ENCODE measurements at regions not wholly inside any gene's neighbourhood (a gene's known extent, or its start where the extent isn't known, plus 50 kb on each side); places are given as distances from the start of the nearest gene placed in this dataset.

GRCh38 chr15:70254311-70254869 lies 156.7 kb upstream of the TLE3 start:
- intact Hi-C loops (cut with DNase I; ENCODE audit: low total_unique reads): no loop called here
- Histone ChIP-seq H3K4me1 (peaks cover 8 to 18% (median 9%) of the 10 kb centered on the region in 4 donors), H3K27me3 (no peaks in the 10 kb centered on the region), H3K36me3 (no peaks in the 10 kb centered on the region), H3K9me3 (no peaks in the 10 kb centered on the region), H3K27ac (no peak overlapping the region), H3K4me3 (no peak overlapping the region)
- TF ChIP-seq CTCF (IDR thresholded peaks at IDR 0.05): no peak
- TF ChIP-seq EP300 (IDR thresholded peaks at IDR 0.05; ENCODE audit: low read depth): no peak
- TF ChIP-seq POLR2AphosphoS5 (IDR thresholded peaks at IDR 0.05): no peak
- no peak for TF ChIP-seq POLR2A (IDR thresholded peaks at IDR 0.05)
- 87 to 92% methylated on average over 15 to 19 of the region's 19 CpGs for WGBS, 2 donors (ENCODE audit: low coverage in 1 of 2)
- no peak for DNase-seq
- in situ Hi-C loops (cut with MboI; ENCODE audit: low pct_ligation_motif_present in 1 of 4, low pct_unique_long_range_greater_than_20kb in 1 of 4, low sequenced_read_pairs in 3 of 4): no loop called here

GRCh38 chr15:70253461-70254156 lies 155.9 kb upstream of the TLE3 start:
- Histone ChIP-seq H3K27ac (no peak overlapping the region), H3K27me3 (no peaks in the 10 kb centered on the region), H3K4me1 (peaks cover 1 to 10% (median 2%) of the 10 kb centered on the region in 4 donors), H3K36me3 (no peaks in the 10 kb centered on the region), H3K9me3 (no peaks in the 10 kb centered on the region), H3K4me3 (no peak overlapping the region)
- intact Hi-C loops (cut with DNase I; ENCODE audit: low total_unique reads) (no loop called here), in situ Hi-C loops (cut with MboI; ENCODE audit: low pct_ligation_motif_present in 1 of 4, low pct_unique_long_range_greater_than_20kb in 1 of 4, low sequenced_read_pairs in 3 of 4) (no loop called here)
- DNase-seq: no peak
- no peak for TF ChIP-seq POLR2AphosphoS5 (IDR thresholded peaks at IDR 0.05)
- TF ChIP-seq CTCF (IDR thresholded peaks at IDR 0.05): no peak
- TF ChIP-seq POLR2A (IDR thresholded peaks at IDR 0.05): no peak
- 82 to 94% methylated on average over 3 to 11 of the region's 11 CpGs for WGBS, 2 donors (ENCODE audit: low coverage in 1 of 2)

- Histone ChIP-seq H3K4me3 (no peak overlapping the region), H3K36me3 (no peaks in the 10 kb centered on the region), H3K9me3 (no peaks in the 10 kb centered on the region), H3K27ac (no peak overlapping the region), H3K27me3 (no peaks in the 10 kb centered on the region), H3K4me1 (peaks cover 0 to 3% (median 0%) of the 10 kb centered on the region in 4 donors)
- 90% methylated on average over 5 of the region's 7 CpGs; no CpG with 5 or more reads in 1 of the 2 donors for WGBS, 2 donors (ENCODE audit: low coverage in 1 of 2)
- intact Hi-C loops (cut with DNase I; ENCODE audit: low total_unique reads): no loop called here
- in situ Hi-C loops (cut with MboI; ENCODE audit: low pct_ligation_motif_present in 1 of 4, low pct_unique_long_range_greater_than_20kb in 1 of 4, low sequenced_read_pairs in 3 of 4): no loop called here
- TF ChIP-seq POLR2AphosphoS5 (IDR thresholded peaks at IDR 0.05) (no peak), CTCF (IDR thresholded peaks at IDR 0.05) (no peak), EP300 (IDR thresholded peaks at IDR 0.05; ENCODE audit: low read depth) (no peak), POLR2A (IDR thresholded peaks at IDR 0.05) (no peak)
- DNase-seq: no peak
Observed at GRCh38 chr15:70252951-70253320, 155.2 kb upstream of the TLE3 start.

- Histone ChIP-seq H3K36me3 (no peaks in the 10 kb centered on the region), H3K4me1 (no peaks in the 10 kb centered on the region), H3K27me3 (no peaks in the 10 kb centered on the region), H3K4me3 (no peak overlapping the region), H3K9me3 (no peaks in the 10 kb centered on the region), H3K27ac (no peak overlapping the region)
- no peak for TF ChIP-seq CTCF (IDR thresholded peaks at IDR 0.05)
- TF ChIP-seq EP300 (IDR thresholded peaks at IDR 0.05; ENCODE audit: low read depth): no peak
- no peak for TF ChIP-seq POLR2A (IDR thresholded peaks at IDR 0.05)
- no peak for TF ChIP-seq POLR2AphosphoS5 (IDR thresholded peaks at IDR 0.05)
- intact Hi-C loops (cut with DNase I; ENCODE audit: low total_unique reads) (no loop called here), in situ Hi-C loops (cut with MboI; ENCODE audit: low pct_ligation_motif_present in 1 of 4, low pct_unique_long_range_greater_than_20kb in 1 of 4, low sequenced_read_pairs in 3 of 4) (no loop called here)
- 69 to 100% methylated on average over 1 to 13 of the region's 21 CpGs for WGBS, 2 donors (ENCODE audit: low coverage in 1 of 2)
- no peak for DNase-seq
Observed at GRCh38 chr15:70252056-70252950, 154.6 kb upstream of the TLE3 start.

Data from transverse colon (tissue), 4 donors.